ENCODE measurements at regions not wholly inside any gene's neighbourhood (a gene's known extent, or its start where the extent isn't known, plus 50 kb on each side); places are given as distances from the start of the nearest gene placed in this dataset.
A peak's percentile ranks its signal among the peaks of the same experiment; 100 is the strongest.

- no peak for TF ChIP-seq YY1 (IDR thresholded peaks at IDR 0.05; ENCODE audit: extremely low read depth, insufficient replicate concordance, low read depth, low read length)
These were observed 317.2 kb downstream of the SHANK2 start (continued) for GRCh38 chr11:70935006-70935768.

GRCh38 chr11:70942593-70942992, 309.8 kb downstream of the SHANK2 start:
- H4K20me1 ChIP-seq (ENCODE audit: insufficient read depth), result no peaks in the 10 kb centered on the region
- no peaks in the 10 kb centered on the region for H3K79me2 ChIP-seq (ENCODE audit: insufficient read depth, low read length)
- H3K36me3 ChIP-seq (ENCODE audit: control insufficient read depth in 1 of 2, insufficient read depth in 2 of 2, low read length in 2 of 2), result no peaks in the 10 kb centered on the region
- H2AFZ ChIP-seq (ENCODE audit: low read depth, low read length, poor library complexity, severe bottlenecking), result no peak overlapping the region
- H3K4me2 ChIP-seq (ENCODE audit: low read length), result no peak overlapping the region
- intact Hi-C loops (cut with micrococcal nuclease), result no loop called here
- BruUV-seq (replicated peaks), result no TSS peak
- H3K9me2 ChIP-seq (ENCODE audit: insufficient read depth), result no peaks in the 10 kb centered on the region
- peaks cover 18 to 19% of the 10 kb centered on the region in 2 experiments; a peak in 3 of 4 replicates for H3K9me3 ChIP-seq (ENCODE audit: control insufficient read depth in 1 of 2, insufficient read depth in 1 of 2, low read depth in 1 of 2, low read length in 2 of 2)
- ChIA-PET POLR2A (no interaction called here), CTCF (interaction anchor here (0.7 to 1.2 kb wide), 2 partner anchors 9 to 127 kb away, joined by 3 to 4 read pairs; no protein-coding TSS in a partner anchor), RAD21 (ENCODE audit: low non-redundant PET in 1 of 2, low total read pairs in 2 of 2, uncharacterized antibody in 2 of 2, unreplicated experiment in 2 of 2) (no interaction called here)
- H3K4me3 ChIP-seq (replicated peaks in 1 of 2; ENCODE audit: low read depth in 1 of 2, low read length in 2 of 2), result no peak overlapping the region
- no peaks in the 10 kb centered on the region for H3K27me3 ChIP-seq (ENCODE audit: insufficient read depth, low read length)
- H3K4me1 ChIP-seq (ENCODE audit: control insufficient read depth in 1 of 2, insufficient read depth in 2 of 2, low read length in 2 of 2), result no peaks in the 10 kb centered on the region
- DNase-seq (ENCODE audit: low read depth, low spot score), result peak; percentile 44
- H3K27ac ChIP-seq (ENCODE audit: low read depth, low read length), result no peak overlapping the region
- no peak overlapping the region for H3K9ac ChIP-seq (ENCODE audit: low read length)
- TF ChIP-seq MAX (IDR thresholded peaks at IDR 0.05) (no peak), SP1 (IDR thresholded peaks at IDR 0.05; ENCODE audit: low read depth) (no peak), CTCF (IDR thresholded peaks at IDR 0.05 in 2 of 3, conservative IDR thresholded peaks at IDR 0.05 in 1 of 3; ENCODE audit: borderline replicate concordance in 1 of 3, insufficient read depth in 1 of 3, low read depth in 2 of 3, low read length in 2 of 3) (peak; percentile 42 to 84 (median 77); a peak in 5 of 6 replicates), REST (IDR thresholded peaks at IDR 0.05; ENCODE audit: low read depth) (no peak), ZFX (IDR thresholded peaks at IDR 0.05) (no peak), EZH2 (IDR thresholded peaks at IDR 0.05) (no peak), SIN3A (IDR thresholded peaks at IDR 0.05; ENCODE audit: low read depth) (no peak), JUND (IDR thresholded peaks at IDR 0.05) (no peak), TCF7L2 (IDR thresholded peaks at IDR 0.05; ENCODE audit: borderline replicate concordance, extremely low read depth, insufficient read depth, insufficient read length) (no peak), CBX3 (IDR thresholded peaks at IDR 0.05; ENCODE audit: low read depth) (peak; percentile 99), POLR2A (IDR thresholded peaks at IDR 0.05; ENCODE audit: borderline replicate concordance, extremely low read depth, insufficient read depth, insufficient read length) (no peak), RAD21 (IDR thresholded peaks at IDR 0.05; ENCODE audit: low read depth) (peak; percentile 53), CEBPB (IDR thresholded peaks at IDR 0.05; ENCODE audit: low read depth) (0 out of 2 replicates have a peak, but pooled peaks have one; percentile 17), ZNF274 (IDR thresholded peaks at IDR 0.05; ENCODE audit: low read depth, low read length) (no peak), ZBTB33 (IDR thresholded peaks at IDR 0.05; ENCODE audit: extremely low read depth, insufficient replicate concordance, low read length) (no peak), SRF (IDR thresholded peaks at IDR 0.05; ENCODE audit: low read depth) (no peak)
- peak; percentile 62 for ATAC-seq
